GM12878 (cell line): ENCODE measurements at regions not wholly inside any gene's neighbourhood (a gene's known extent, or its start where the extent isn't known, plus 50 kb on each side); places are given as distances from the start of the nearest gene placed in this dataset.
"Not testable (repeated sequence)": the region's sequence is repeated elsewhere in the genome, so short reads cannot be mapped to it uniquely, and the experiment has no call there.

ENCODE experiments used
- CHD1 ChIP-seq: IDR thresholded peaks from 2 replicates; pipeline ENCODE4 v1.6.1; 2012; ENCODE audit warnings: low read depth, low read length, improper control_type of control experiment
- EGR1 ChIP-seq, 2 experiments: IDR thresholded peaks; 1 replicate in 1 of 2; 2 replicates in 1 of 2; pipeline ENCODE4 v1.6.1; 2011 to 2012; ENCODE audit warnings: low read depth in 2 of 2, low read length in 2 of 2, borderline replicate concordance in 1 of 2, mild to moderate bottlenecking in 1 of 2, moderate library complexity in 1 of 2
- ESRRA ChIP-seq: IDR thresholded peaks from 2 replicates; pipeline ENCODE4 v1.6.1; 2012; ENCODE audit warnings: mild to moderate bottlenecking, low read length, improper control_type of control experiment
- EZH2 ChIP-seq: IDR thresholded peaks from 2 replicates; pipeline ENCODE4 v1.6.1; 2012; ENCODE audit warnings: low read depth, mild to moderate bottlenecking, control low read depth, inconsistent platforms, low read length, borderline replicate concordance; ENCODE audit not compliant: control insufficient read depth
- NFYB ChIP-seq: IDR thresholded peaks from 2 replicates; pipeline ENCODE4 v1.6.1; 2011; ENCODE audit warnings: low read depth, mild to moderate bottlenecking, low read length, improper control_type of control experiment, moderate library complexity; ENCODE audit not compliant: insufficient read depth
- POLR2A ChIP-seq: IDR thresholded peaks from 2 replicates; pipeline ENCODE4 v1.6.1; 2011; ENCODE audit warnings: low read depth, mild to moderate bottlenecking, low read length
- POLR2AphosphoS2 ChIP-seq: IDR thresholded peaks from 2 replicates; pipeline ENCODE4 v1.6.1; 2011; ENCODE audit warnings: low read depth, mild to moderate bottlenecking, low read length, improper control_type of control experiment, moderate library complexity
- SMAD1 ChIP-seq: fragments of 450-650 bp; IDR thresholded peaks from 2 replicates; pipeline ENCODE4 v1.6.1; 2018; ENCODE audit warnings: mild to moderate bottlenecking, low read depth; ENCODE audit not compliant: partially characterized antibody
- SUZ12 ChIP-seq: fragments of 200-600 bp; sonication (generic); IDR thresholded peaks from one replicate; pipeline ENCODE4 v1.6.1; 2018; ENCODE audit warnings: antibody characterized with exemption, mild to moderate bottlenecking; ENCODE audit not compliant: unreplicated experiment
- TARDBP ChIP-seq: IDR thresholded peaks from 2 replicates; pipeline ENCODE4 v1.6.1; 2016; ENCODE audit warnings: borderline replicate concordance
- TCF7 ChIP-seq: IDR thresholded peaks from 2 replicates; pipeline ENCODE4 v1.6.1; 2014; ENCODE audit warnings: antibody characterized with exemption, borderline replicate concordance
- ZNF24 ChIP-seq: fragments of 450-650 bp; IDR thresholded peaks from 2 replicates; pipeline ENCODE4 v1.6.1; 2017; ENCODE audit warnings: antibody characterized with exemption, mild to moderate bottlenecking
- ZNF274 ChIP-seq: IDR thresholded peaks from one replicate; pipeline ENCODE4 v1.8.0; 2011; ENCODE audit not compliant: insufficient read length, insufficient read depth
- TF ChIP-seq, protein P1 (sequence below), 3 experiments: IDR thresholded peaks in 2 of 3; conservative IDR thresholded peaks in 1 of 3; 2 replicates each; pipeline ENCODE4 v1.5.1; 2011; ENCODE audit warnings: low read depth in 3 of 3, low read length in 3 of 3, mild to moderate bottlenecking in 3 of 3, control low read depth in 2 of 3, moderate library complexity in 2 of 3, inconsistent platforms in 1 of 3, mixed read lengths in 1 of 3; ENCODE audit not compliant: control insufficient read depth in 2 of 3, insufficient read depth in 1 of 3; ENCODE audit errors: extremely low read depth in 1 of 3

- TF ChIP-seq, protein P1, sequence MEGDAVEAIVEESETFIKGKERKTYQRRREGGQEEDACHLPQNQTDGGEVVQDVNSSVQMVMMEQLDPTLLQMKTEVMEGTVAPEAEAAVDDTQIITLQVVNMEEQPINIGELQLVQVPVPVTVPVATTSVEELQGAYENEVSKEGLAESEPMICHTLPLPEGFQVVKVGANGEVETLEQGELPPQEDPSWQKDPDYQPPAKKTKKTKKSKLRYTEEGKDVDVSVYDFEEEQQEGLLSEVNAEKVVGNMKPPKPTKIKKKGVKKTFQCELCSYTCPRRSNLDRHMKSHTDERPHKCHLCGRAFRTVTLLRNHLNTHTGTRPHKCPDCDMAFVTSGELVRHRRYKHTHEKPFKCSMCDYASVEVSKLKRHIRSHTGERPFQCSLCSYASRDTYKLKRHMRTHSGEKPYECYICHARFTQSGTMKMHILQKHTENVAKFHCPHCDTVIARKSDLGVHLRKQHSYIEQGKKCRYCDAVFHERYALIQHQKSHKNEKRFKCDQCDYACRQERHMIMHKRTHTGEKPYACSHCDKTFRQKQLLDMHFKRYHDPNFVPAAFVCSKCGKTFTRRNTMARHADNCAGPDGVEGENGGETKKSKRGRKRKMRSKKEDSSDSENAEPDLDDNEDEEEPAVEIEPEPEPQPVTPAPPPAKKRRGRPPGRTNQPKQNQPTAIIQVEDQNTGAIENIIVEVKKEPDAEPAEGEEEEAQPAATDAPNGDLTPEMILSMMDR (IDR thresholded peaks at IDR 0.05 in 2 of 3, conservative IDR thresholded peaks at IDR 0.05 in 1 of 3; ENCODE audit: control insufficient read depth in 2 of 3, extremely low read depth in 1 of 3, insufficient read depth in 1 of 3, low read depth in 3 of 3, low read length in 3 of 3) = not testable (repeated sequence)
- not testable (repeated sequence) for TF ChIP-seq POLR2AphosphoS2; TCF7; EZH2; POLR2A; CHD1; ZNF274; TARDBP; ESRRA; ZNF24; SUZ12; EGR1 (IDR thresholded peaks at IDR 0.05; ENCODE audit: borderline replicate concordance in 1 of 2, low read depth in 2 of 2, low read length in 2 of 2); SMAD1; NFYB
Observed at GRCh38 chr21:6072691-6073090, 4448.7 kb upstream of the TPTE start.
